Central memory CD8-positive, alpha-beta T cell (primary cell): ENCODE measurements at regions not wholly inside any gene's neighbourhood (a gene's known extent, or its start where the extent isn't known, plus 50 kb on each side); places are given as distances from the start of the nearest gene placed in this dataset.
"Not testable (repeated sequence)": the region's sequence is repeated elsewhere in the genome, so short reads cannot be mapped to it uniquely, and the experiment has no call there.

ENCODE experiments used
- ATAC-seq: fragments of 150-1000 bp; cut with Tn5 transposase; replicated peaks from 2 replicates; pipeline ENCODE4 v1.10.0; 2022; ENCODE audit warnings: mild to moderate bottlenecking, moderate FRiP score, moderate number of reproducible peaks; ENCODE audit not compliant: poor library complexity, severe bottlenecking; ENCODE audit errors: extremely low read depth
- DNase-seq, 2 donors: peaks; one replicate each; pipeline ENCODE4 v3.0.0; 2021; ENCODE audit warnings: low spot score in 2 of 2
- H3K27ac Mint-ChIP-seq: one replicate; pipeline ENCODE4 v1.8.0; 2022; ENCODE audit warnings: low read depth, mild to moderate bottlenecking, moderate library complexity, mixed read lengths
- H3K27me3 Mint-ChIP-seq: one replicate; pipeline ENCODE4 v1.8.0; 2022; ENCODE audit warnings: mixed read lengths
- H3K36me3 Mint-ChIP-seq: one replicate; pipeline ENCODE4 v1.8.0; 2022; ENCODE audit warnings: mild to moderate bottlenecking, moderate library complexity, mixed read lengths; ENCODE audit not compliant: insufficient read depth
- H3K4me1 Mint-ChIP-seq: one replicate; pipeline ENCODE4 v1.8.0; 2022; ENCODE audit warnings: mixed read lengths
- H3K4me3 Mint-ChIP-seq: one replicate; pipeline ENCODE4 v1.8.0; 2022; ENCODE audit warnings: mild to moderate bottlenecking, moderate library complexity, mixed read lengths
- H3K9me3 Mint-ChIP-seq: one replicate; pipeline ENCODE4 v1.8.0; 2022; ENCODE audit warnings: mixed read lengths

DNA sequence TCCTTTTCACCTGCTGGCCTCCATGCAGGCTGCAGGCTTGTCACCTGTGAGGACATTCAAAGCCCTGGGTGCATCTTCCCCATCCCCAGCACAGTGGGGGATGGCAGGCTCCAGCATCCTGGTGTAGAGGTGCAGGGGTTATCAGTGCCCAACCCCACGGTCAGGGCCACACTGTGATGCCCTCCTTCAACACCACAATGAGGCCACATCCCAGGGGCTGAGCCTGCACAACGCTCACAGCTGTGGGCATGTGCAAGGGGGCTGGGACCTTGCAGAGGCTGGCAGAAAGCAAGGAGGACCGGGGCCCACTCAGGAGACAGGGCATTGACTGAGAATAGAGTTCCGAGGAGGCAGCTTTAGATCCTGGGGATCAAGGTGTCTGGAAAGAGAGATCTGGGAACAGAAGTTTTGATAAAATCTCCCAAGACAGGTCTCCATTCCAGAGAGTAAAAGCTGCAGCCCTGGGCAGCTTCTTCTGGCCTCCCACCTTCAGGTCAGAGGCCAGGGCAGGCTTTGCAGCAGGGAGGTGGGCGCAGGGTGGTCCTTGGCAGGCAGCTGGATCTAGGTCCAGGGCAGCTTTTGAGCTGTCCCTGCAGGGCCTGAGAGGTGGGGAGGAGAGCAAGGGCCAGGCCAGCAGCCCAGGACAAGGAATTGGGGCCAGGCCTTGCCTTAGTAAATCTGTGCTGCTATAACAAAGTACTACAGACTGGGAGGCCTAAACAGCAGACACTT lies 250.8 kb upstream of the B3GAT1 start:
- Mint-ChIP-seq H3K9me3 (no peaks in the 10 kb centered on the region), H3K27me3 (peaks cover 50% of the 10 kb centered on the region), H3K4me1 (no peaks in the 10 kb centered on the region), H3K27ac (no peak overlapping the region), H3K4me3 (no peak overlapping the region), H3K36me3 (no peaks in the 10 kb centered on the region)
- DNase-seq (peak in 1 of 2 donors; percentile 5), ATAC-seq (no peak)

DNA sequence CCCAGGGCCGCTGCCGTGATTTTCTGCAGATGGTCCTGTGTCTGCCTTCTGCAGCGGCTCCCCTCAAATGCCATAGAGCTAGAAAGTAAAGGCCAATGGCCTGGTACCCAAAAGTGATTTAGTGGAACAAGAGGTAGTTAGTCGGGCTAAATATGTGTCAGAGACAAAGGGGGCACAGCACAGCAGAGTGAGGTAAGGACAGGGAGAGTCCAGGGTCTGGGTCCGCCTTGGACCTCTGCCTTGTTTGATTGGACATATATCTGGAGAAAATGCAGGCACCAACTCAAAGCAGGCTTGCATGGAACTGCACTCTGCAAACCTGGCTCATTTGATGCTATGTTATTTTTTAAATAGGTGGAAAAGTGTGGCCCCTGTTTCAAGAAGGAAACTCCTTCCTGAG lies 249.6 kb upstream of the B3GAT1 start:
- Mint-ChIP-seq H3K27me3 (peaks cover 39% of the 10 kb centered on the region), H3K4me3 (no peak overlapping the region), H3K4me1 (no peaks in the 10 kb centered on the region), H3K27ac (no peak overlapping the region), H3K9me3 (no peaks in the 10 kb centered on the region), H3K36me3 (peaks cover 1% of the 10 kb centered on the region)
- ATAC-seq (no peak), DNase-seq (no peak)

DNA sequence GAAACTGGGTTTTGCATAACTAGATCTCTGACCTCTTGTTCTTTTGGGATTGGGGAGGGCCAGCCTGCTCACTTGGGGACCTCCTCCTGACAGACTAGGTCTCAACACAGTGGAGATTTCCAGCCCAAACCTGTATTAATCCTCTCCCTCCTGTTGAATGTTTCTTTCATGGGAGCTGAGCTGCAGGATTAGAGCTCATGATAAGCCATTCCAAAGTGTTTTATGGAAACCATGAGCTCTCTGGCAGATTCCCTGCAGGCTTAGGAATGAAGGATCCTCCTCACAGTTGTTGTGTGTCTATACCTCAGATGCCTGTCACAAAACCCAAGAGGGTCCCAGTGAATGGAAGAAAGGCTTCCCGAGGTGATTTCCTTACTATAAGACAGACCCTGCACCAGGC lies 248.4 kb upstream of the B3GAT1 start:
- Mint-ChIP-seq H3K4me3 (no peak overlapping the region), H3K36me3 (peaks cover 1% of the 10 kb centered on the region), H3K9me3 (peaks cover 6% of the 10 kb centered on the region), H3K27ac (no peak overlapping the region), H3K4me1 (peaks cover 8% of the 10 kb centered on the region), H3K27me3 (peaks cover 30% of the 10 kb centered on the region)
- DNase-seq (no peak), ATAC-seq (no peak)

DNA sequence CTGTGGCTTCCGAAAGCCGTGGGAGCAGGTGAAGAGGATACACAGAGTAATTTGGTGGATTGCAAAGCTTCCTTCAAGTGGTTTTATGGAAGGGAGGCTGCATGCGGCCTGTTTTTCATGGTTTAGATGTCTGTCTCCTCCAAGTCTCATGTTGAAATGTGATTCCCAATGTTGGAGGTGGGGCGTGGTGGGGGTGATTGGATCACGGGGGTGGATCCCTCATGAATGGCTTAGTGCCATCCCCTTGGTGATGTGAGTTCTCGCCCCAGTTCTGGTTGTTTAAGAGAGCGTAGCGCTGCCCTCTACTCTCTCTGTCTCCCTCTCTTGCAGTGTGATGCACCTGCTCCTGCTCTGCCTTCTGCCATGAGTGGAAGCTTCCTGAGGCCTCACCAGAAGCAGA lies 247.8 kb upstream of the B3GAT1 start:
- peaks cover 13% of the 10 kb centered on the region for H3K4me1 Mint-ChIP-seq
- H3K36me3 Mint-ChIP-seq, result peaks cover 1% of the 10 kb centered on the region
- DNase-seq (no peak), ATAC-seq (no peak)
- peaks cover 33% of the 10 kb centered on the region for H3K27me3 Mint-ChIP-seq
- peaks cover 6% of the 10 kb centered on the region for H3K9me3 Mint-ChIP-seq
- H3K27ac Mint-ChIP-seq, result no peak overlapping the region
- H3K4me3 Mint-ChIP-seq, result no peak overlapping the region

GRCh38 chr11:134658481-134659225 lies 246.6 kb upstream of the B3GAT1 start:
- Mint-ChIP-seq H3K36me3 (peaks cover 1% of the 10 kb centered on the region), H3K9me3 (peaks cover 6% of the 10 kb centered on the region), H3K27ac (no peak overlapping the region), H3K4me3 (no peak overlapping the region), H3K27me3 (peaks cover 45% of the 10 kb centered on the region), H3K4me1 (peaks cover 16% of the 10 kb centered on the region)
- no peak for DNase-seq
- no peak for ATAC-seq

GRCh38 chr11:134657631-134658030 lies 245.6 kb upstream of the B3GAT1 start:
- DNase-seq (no peak), ATAC-seq (no peak)
- Mint-ChIP-seq H3K36me3 (peaks cover 1% of the 10 kb centered on the region), H3K27me3 (peaks cover 55% of the 10 kb centered on the region), H3K27ac (no peak overlapping the region), H3K9me3 (peaks cover 6% of the 10 kb centered on the region), H3K4me1 (peaks cover 16% of the 10 kb centered on the region), H3K4me3 (no peak overlapping the region)

DNA sequence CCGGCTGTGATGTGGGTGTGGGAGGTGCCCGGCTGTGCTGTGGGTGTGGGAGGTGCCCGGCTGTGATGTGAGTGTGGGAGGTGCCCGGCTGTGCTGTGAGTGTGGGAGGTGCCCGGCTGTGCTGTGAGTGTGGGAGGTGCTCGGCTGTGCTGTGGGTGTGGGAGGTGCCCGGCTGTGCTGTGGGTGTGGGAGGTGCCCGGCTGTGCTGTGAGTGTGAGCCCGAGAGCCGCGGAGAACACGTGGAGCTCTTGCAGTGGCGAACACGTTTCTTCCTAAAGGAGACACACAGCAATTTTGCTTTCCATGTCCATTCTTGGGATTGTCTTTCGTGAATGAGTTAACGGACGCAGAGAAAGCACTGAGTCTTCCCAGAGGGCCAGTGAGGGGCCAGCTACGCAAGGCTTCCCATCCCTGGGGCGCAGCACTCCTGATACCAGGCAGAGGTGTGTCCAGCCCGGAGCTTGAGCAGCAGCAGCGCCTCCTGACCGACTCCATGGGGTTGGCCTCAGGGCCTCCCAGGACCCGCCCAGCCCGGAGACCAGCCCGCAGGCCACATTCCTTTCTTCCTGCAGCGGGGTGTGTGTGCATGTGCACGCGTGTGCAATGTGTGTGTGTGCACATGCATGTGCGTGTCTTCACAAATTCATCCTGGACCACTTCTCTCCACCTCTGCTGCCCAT lies 245.0 kb upstream of the B3GAT1 start:
- H3K4me1 Mint-ChIP-seq, result peaks cover 16% of the 10 kb centered on the region
- DNase-seq (no peak), ATAC-seq (no peak)
- peaks cover 6% of the 10 kb centered on the region for H3K9me3 Mint-ChIP-seq
- H3K27me3 Mint-ChIP-seq, result peaks cover 61% of the 10 kb centered on the region
- no peak overlapping the region for H3K27ac Mint-ChIP-seq
- no peak overlapping the region for H3K4me3 Mint-ChIP-seq
- H3K36me3 Mint-ChIP-seq, result peaks cover 1% of the 10 kb centered on the region

- not testable (repeated sequence) for ATAC-seq, H3K9me3 Mint-ChIP-seq, H3K36me3 Mint-ChIP-seq
- H3K27me3 Mint-ChIP-seq, result peaks cover 61% of the 10 kb centered on the region
- H3K4me1 Mint-ChIP-seq, result peaks cover 16% of the 10 kb centered on the region
- H3K27ac Mint-ChIP-seq, result peak overlapping the region; percentile 87
- DNase-seq, result peak in 1 of 2 donors; percentile 3
- H3K4me3 Mint-ChIP-seq, result peak overlapping the region; percentile 59
These were observed 244.2 kb upstream of the B3GAT1 start for GRCh38 chr11:134656086-134656840.

- peaks cover 54% of the 10 kb centered on the region for H3K27me3 Mint-ChIP-seq
- H3K9me3 Mint-ChIP-seq, result peaks cover 6% of the 10 kb centered on the region
- peaks cover 1% of the 10 kb centered on the region for H3K36me3 Mint-ChIP-seq
- peak in 1 of 2 donors; percentile 8 for DNase-seq
- peak overlapping the region; percentile 87 for H3K27ac Mint-ChIP-seq
- H3K4me3 Mint-ChIP-seq, result peak overlapping the region; percentile 59
- ATAC-seq, result no peak
- H3K4me1 Mint-ChIP-seq, result peaks cover 16% of the 10 kb centered on the region
These were observed 243.3 kb upstream of the B3GAT1 start for GRCh38 chr11:134655189-134655989.

DNA sequence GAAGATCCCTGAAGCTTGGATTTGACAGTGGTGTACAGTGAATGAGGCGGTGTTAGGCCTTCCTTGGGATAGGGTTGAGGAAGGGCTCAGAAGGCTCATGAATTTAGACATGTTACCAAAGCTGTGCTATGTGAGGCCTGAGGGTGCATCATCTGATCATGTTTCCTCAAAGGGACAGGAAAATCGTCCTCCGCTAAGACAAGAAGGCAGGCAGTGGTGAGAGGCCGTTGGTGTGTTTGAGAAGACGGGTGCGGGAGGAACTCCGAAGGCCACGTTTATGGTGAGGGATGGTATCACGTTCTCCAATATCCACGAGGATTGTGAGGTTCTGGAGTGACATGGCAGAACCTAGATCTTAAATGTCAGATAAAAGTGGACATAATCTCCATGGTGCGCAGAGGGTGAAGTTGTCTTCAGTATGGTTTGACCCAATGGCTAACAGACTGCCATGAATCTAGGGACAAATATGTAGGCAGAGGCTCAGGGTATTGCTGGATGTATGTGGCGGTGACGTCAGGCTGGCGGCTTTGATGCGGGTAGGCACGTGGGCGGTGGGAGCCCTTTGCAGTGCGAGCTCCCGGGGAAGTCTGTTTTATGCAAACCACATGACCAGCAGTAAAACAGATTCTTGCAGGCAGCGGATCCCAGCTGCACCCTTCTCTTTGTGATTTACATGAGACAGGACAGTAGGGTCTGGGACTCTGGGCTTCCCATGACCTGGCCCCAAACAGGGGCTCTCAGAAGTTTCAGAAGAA lies 242.3 kb upstream of the B3GAT1 start:
- no peak overlapping the region for H3K4me3 Mint-ChIP-seq
- no peak overlapping the region for H3K27ac Mint-ChIP-seq
- peak in 1 of 2 donors; percentile 7 for DNase-seq
- ATAC-seq, result no peak
- H3K9me3 Mint-ChIP-seq, result peaks cover 6% of the 10 kb centered on the region
- peaks cover 48% of the 10 kb centered on the region for H3K27me3 Mint-ChIP-seq
- H3K36me3 Mint-ChIP-seq, result peaks cover 1% of the 10 kb centered on the region
- peaks cover 16% of the 10 kb centered on the region for H3K4me1 Mint-ChIP-seq

- H3K9me3 Mint-ChIP-seq, result peaks cover 6% of the 10 kb centered on the region
- H3K4me1 Mint-ChIP-seq, result peaks cover 16% of the 10 kb centered on the region
- H3K27ac Mint-ChIP-seq, result no peak overlapping the region
- peaks cover 64% of the 10 kb centered on the region for H3K27me3 Mint-ChIP-seq
- H3K36me3 Mint-ChIP-seq, result peaks cover 1% of the 10 kb centered on the region
- H3K4me3 Mint-ChIP-seq, result no peak overlapping the region
- ATAC-seq, result no peak
- no peak for DNase-seq
These were observed 240.7 kb upstream of the B3GAT1 start for GRCh38 chr11:134652586-134653255.
